ENCODE measurements at regions not wholly inside any gene's neighbourhood (a gene's known extent, or its start where the extent isn't known, plus 50 kb on each side); places are given as distances from the start of the nearest gene placed in this dataset.

DNA sequence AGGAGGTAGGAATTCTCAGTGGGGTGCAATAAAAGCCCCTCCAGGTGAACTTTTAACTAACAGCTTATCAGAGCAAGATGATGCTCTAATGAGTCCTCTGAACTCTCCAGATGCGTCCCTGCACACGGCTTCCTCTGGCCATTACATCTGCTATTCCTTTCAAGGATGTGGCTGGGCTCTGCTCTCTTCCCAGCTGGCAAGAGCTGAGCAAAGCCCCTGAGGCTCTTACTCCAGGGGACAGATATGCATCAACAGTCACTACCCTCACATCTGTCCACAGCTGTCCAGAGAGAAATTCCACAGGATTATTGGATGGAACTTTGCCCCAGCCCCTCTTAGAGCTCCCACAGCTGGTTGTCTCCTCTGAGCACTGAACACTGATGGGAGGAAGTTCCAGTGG is 267.8 kb downstream of the C1orf94 start:
- FAIRE-seq (no peak), DNase-seq (ENCODE audit: extremely low read depth in 1 of 4, low spot score in 3 of 4) (no peak), ATAC-seq (no peak)
- Histone ChIP-seq H3K9me3 (replicated peaks; ENCODE audit: control insufficient read depth, insufficient read depth, low read depth, low read length) (no peaks in the 10 kb centered on the region), H4K20me1 (replicated peaks; ENCODE audit: control insufficient read depth, insufficient read depth, low read length) (no peaks in the 10 kb centered on the region), H3K4me3 (no peak overlapping the region), H3K79me2 (ENCODE audit: control insufficient read depth, insufficient read depth, low read length) (no peaks in the 10 kb centered on the region), H3K36me3 (ENCODE audit: control insufficient read depth, insufficient read depth, low read length) (no peaks in the 10 kb centered on the region), H2AFZ (ENCODE audit: low read depth, low read length) (no peak overlapping the region), H3K27ac (ENCODE audit: extremely low read depth, low read depth, low read length) (no peak overlapping the region), H3K4me2 (ENCODE audit: insufficient read depth, low read length) (no peak overlapping the region), H3K27me3 (ENCODE audit: control insufficient read depth in 2 of 2, insufficient read depth in 2 of 2, low read length in 2 of 2) (peaks cover 0 to 7% of the 10 kb centered on the region in 2 experiments; a peak in 1 of 5 replicates), H3K9me1 (ENCODE audit: control insufficient read depth, insufficient read depth, low read length) (no peaks in the 10 kb centered on the region), H3K9ac (ENCODE audit: insufficient read depth in 1 of 2, low read depth in 2 of 2, low read length in 2 of 2) (no peak overlapping the region), H3K4me1 (replicated peaks in 1 of 2; ENCODE audit: control insufficient read depth in 2 of 2, insufficient read depth in 2 of 2, low read length in 2 of 2) (no peaks in the 10 kb centered on the region)
- intact Hi-C loops (cut with micrococcal nuclease) (no loop called here), in situ Hi-C loops (cut with MboI) (no loop called here)
- no TSS peak for BruUV-seq (replicated peaks)
- ChIA-PET CTCF (ENCODE audit: low intra/inter-chr PET ratio) (no interaction called here), POLR2A (no interaction called here)
- 0% methylated on average over 2 of the region's 2 CpGs for WGBS (ENCODE audit: insufficient coverage, low coverage, missing lambda C conversion rate)
- TF ChIP-seq FOXA3 (CRISPR knock-in tag; conservative IDR thresholded peaks at IDR 0.05 in 1 of 2, IDR thresholded peaks at IDR 0.05 in 1 of 2) (no peak), MTA3 (IDR thresholded peaks at IDR 0.05; ENCODE audit: borderline replicate concordance) (no peak), ZNF134 (CRISPR knock-in tag; conservative IDR thresholded peaks at IDR 0.05) (no peak), ZNF354B (CRISPR knock-in tag; IDR thresholded peaks at IDR 0.05) (no peak), RNF2 (IDR thresholded peaks at IDR 0.05) (no peak), XRCC3 (IDR thresholded peaks at IDR 0.05) (no peak), OTX1 (CRISPR knock-in tag; IDR thresholded peaks at IDR 0.05) (no peak), SAP30 (IDR thresholded peaks at IDR 0.05; ENCODE audit: borderline replicate concordance, insufficient read depth, low read depth, low read length, poor library complexity, severe bottlenecking) (no peak)
- TF ChIP-seq, protein P1, sequence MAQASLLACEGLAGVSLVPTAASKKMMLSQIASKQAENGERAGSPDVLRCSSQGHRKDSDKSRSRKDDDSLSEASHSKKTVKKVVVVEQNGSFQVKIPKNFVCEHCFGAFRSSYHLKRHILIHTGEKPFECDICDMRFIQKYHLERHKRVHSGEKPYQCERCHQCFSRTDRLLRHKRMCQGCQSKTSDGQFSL (CRISPR knock-in tag; IDR thresholded peaks at IDR 0.05): no peak
- TF ChIP-seq, protein P1 (tag; IDR thresholded peaks at IDR 0.05): no peak
- TF ChIP-seq, protein P2, sequence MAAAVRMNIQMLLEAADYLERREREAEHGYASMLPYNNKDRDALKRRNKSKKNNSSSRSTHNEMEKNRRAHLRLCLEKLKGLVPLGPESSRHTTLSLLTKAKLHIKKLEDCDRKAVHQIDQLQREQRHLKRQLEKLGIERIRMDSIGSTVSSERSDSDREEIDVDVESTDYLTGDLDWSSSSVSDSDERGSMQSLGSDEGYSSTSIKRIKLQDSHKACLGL (CRISPR knock-in tag; IDR thresholded peaks at IDR 0.05; ENCODE audit: borderline replicate concordance, poor library complexity, severe bottlenecking): no peak
- TF ChIP-seq, protein P3, sequence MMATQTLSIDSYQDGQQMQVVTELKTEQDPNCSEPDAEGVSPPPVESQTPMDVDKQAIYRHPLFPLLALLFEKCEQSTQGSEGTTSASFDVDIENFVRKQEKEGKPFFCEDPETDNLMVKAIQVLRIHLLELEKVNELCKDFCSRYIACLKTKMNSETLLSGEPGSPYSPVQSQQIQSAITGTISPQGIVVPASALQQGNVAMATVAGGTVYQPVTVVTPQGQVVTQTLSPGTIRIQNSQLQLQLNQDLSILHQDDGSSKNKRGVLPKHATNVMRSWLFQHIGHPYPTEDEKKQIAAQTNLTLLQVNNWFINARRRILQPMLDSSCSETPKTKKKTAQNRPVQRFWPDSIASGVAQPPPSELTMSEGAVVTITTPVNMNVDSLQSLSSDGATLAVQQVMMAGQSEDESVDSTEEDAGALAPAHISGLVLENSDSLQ (IDR thresholded peaks at IDR 0.05): no peak

Data from K562 (cell line).